ENCODE measurements at regions not wholly inside any gene's neighbourhood (a gene's known extent, or its start where the extent isn't known, plus 50 kb on each side); places are given as distances from the start of the nearest gene placed in this dataset.

GRCh38 chr17:79399610-79400144 is 211.2 kb downstream of the RBFOX3 start:
- Histone ChIP-seq H3F3A (ENCODE audit: low read depth) (no peaks in the 10 kb centered on the region), H3K79me2 (ENCODE audit: insufficient read depth, low read length) (no peaks in the 10 kb centered on the region), H3K4me3 (ENCODE audit: low read length, poor library complexity, severe bottlenecking) (no peak overlapping the region), H4K20me1 (ENCODE audit: insufficient read depth, low read length, poor library complexity, severe bottlenecking) (no peaks in the 10 kb centered on the region), H3K9me2 (replicated peaks; ENCODE audit: low read depth, low read length) (no peaks in the 10 kb centered on the region), H3K9ac (ENCODE audit: low read depth, low read length, poor library complexity, severe bottlenecking) (no peak overlapping the region), H2AFZ (ENCODE audit: low read length) (no peak overlapping the region), H3K36me3 (ENCODE audit: insufficient read depth, low read length) (no peaks in the 10 kb centered on the region), H3K4me2 (ENCODE audit: low read depth, low read length, poor library complexity, severe bottlenecking) (no peak overlapping the region), H3K27me3 (ENCODE audit: insufficient read depth, low read length, poor library complexity, severe bottlenecking) (no peaks in the 10 kb centered on the region), H3K9me3 (ENCODE audit: insufficient read depth, low read depth, low read length) (no peaks in the 10 kb centered on the region), H3K4me1 (ENCODE audit: insufficient read depth, low read length, poor library complexity, severe bottlenecking) (peaks cover 4% of the 10 kb centered on the region)
- TF ChIP-seq CTCF (conservative IDR thresholded peaks at IDR 0.05; ENCODE audit: low read length) (no peak), EZH2phosphoT487 (IDR thresholded peaks at IDR 0.05; ENCODE audit: borderline replicate concordance) (no peak)

- no peak overlapping the region for H3K4me3 ChIP-seq (ENCODE audit: low read length, poor library complexity, severe bottlenecking)
- H2AFZ ChIP-seq (ENCODE audit: low read length) = no peak overlapping the region
- no peak overlapping the region for H3K9ac ChIP-seq (ENCODE audit: low read depth, low read length, poor library complexity, severe bottlenecking)
- no peaks in the 10 kb centered on the region for H3K9me2 ChIP-seq (replicated peaks; ENCODE audit: low read depth, low read length)
- no peaks in the 10 kb centered on the region for H3F3A ChIP-seq (ENCODE audit: low read depth)
- no peaks in the 10 kb centered on the region for H3K27me3 ChIP-seq (ENCODE audit: insufficient read depth, low read length, poor library complexity, severe bottlenecking)
- H3K9me3 ChIP-seq (ENCODE audit: insufficient read depth, low read depth, low read length) = no peaks in the 10 kb centered on the region
- no peak overlapping the region for H3K4me2 ChIP-seq (ENCODE audit: low read depth, low read length, poor library complexity, severe bottlenecking)
- TF ChIP-seq EZH2phosphoT487 (IDR thresholded peaks at IDR 0.05; ENCODE audit: borderline replicate concordance) (no peak), CTCF (conservative IDR thresholded peaks at IDR 0.05; ENCODE audit: low read length) (no peak)
- H3K36me3 ChIP-seq (ENCODE audit: insufficient read depth, low read length) = no peaks in the 10 kb centered on the region
- H3K4me1 ChIP-seq (ENCODE audit: insufficient read depth, low read length, poor library complexity, severe bottlenecking) = peaks cover 4% of the 10 kb centered on the region
- no peaks in the 10 kb centered on the region for H4K20me1 ChIP-seq (ENCODE audit: insufficient read depth, low read length, poor library complexity, severe bottlenecking)
- no peaks in the 10 kb centered on the region for H3K79me2 ChIP-seq (ENCODE audit: insufficient read depth, low read length)
These were observed 212.4 kb downstream of the RBFOX3 start for GRCh38 chr17:79398441-79398840.

- H3K4me3 ChIP-seq (ENCODE audit: low read length, poor library complexity, severe bottlenecking) = no peak overlapping the region
- no peaks in the 10 kb centered on the region for H3K27me3 ChIP-seq (ENCODE audit: insufficient read depth, low read length, poor library complexity, severe bottlenecking)
- H3F3A ChIP-seq (ENCODE audit: low read depth) = no peaks in the 10 kb centered on the region
- H3K4me2 ChIP-seq (ENCODE audit: low read depth, low read length, poor library complexity, severe bottlenecking) = no peak overlapping the region
- no peaks in the 10 kb centered on the region for H3K36me3 ChIP-seq (ENCODE audit: insufficient read depth, low read length)
- no peak overlapping the region for H3K9ac ChIP-seq (ENCODE audit: low read depth, low read length, poor library complexity, severe bottlenecking)
- TF ChIP-seq CTCF (conservative IDR thresholded peaks at IDR 0.05; ENCODE audit: low read length) (no peak), EZH2phosphoT487 (IDR thresholded peaks at IDR 0.05; ENCODE audit: borderline replicate concordance) (no peak)
- no peaks in the 10 kb centered on the region for H3K9me2 ChIP-seq (replicated peaks; ENCODE audit: low read depth, low read length)
- H3K4me1 ChIP-seq (ENCODE audit: insufficient read depth, low read length, poor library complexity, severe bottlenecking) = peaks cover 4% of the 10 kb centered on the region
- no peaks in the 10 kb centered on the region for H4K20me1 ChIP-seq (ENCODE audit: insufficient read depth, low read length, poor library complexity, severe bottlenecking)
- H3K9me3 ChIP-seq (ENCODE audit: insufficient read depth, low read depth, low read length) = no peaks in the 10 kb centered on the region
- no peaks in the 10 kb centered on the region for H3K79me2 ChIP-seq (ENCODE audit: insufficient read depth, low read length)
- no peak overlapping the region for H2AFZ ChIP-seq (ENCODE audit: low read length)
These were observed 214.2 kb downstream of the RBFOX3 start for GRCh38 chr17:79396696-79397095.
